GM23248 (cell line): ENCODE measurements at regions not wholly inside any gene's neighbourhood (a gene's known extent, or its start where the extent isn't known, plus 50 kb on each side); places are given as distances from the start of the nearest gene placed in this dataset.
"Not testable (repeated sequence)": the region's sequence is repeated elsewhere in the genome, so short reads cannot be mapped to it uniquely, and the experiment has no call there.

Experiments used
- DNase-seq: peaks from one replicate; pipeline ENCODE4 v3.0.0-alpha.2; 2015
- H2AFZ ChIP-seq: fragments of 200-600 bp; sonication (generic); 2 replicates; pipeline ENCODE4 v1.6.1; 2016; ENCODE audit warnings: antibody characterized with exemption
- H3F3A ChIP-seq: fragments of 200-600 bp; sonication (generic); 2 replicates; pipeline ENCODE4 v1.6.1; 2016; ENCODE audit warnings: mild to moderate bottlenecking, antibody characterized with exemption, mixed run types; ENCODE audit not compliant: insufficient read depth
- H3K27ac ChIP-seq: fragments of 200-600 bp; sonication (generic); 2 replicates; pipeline ENCODE4 v1.5.1; 2016; ENCODE audit warnings: mild to moderate bottlenecking
- H3K27me3 ChIP-seq: fragments of 200-600 bp; sonication (generic); replicated peaks from 2 replicates; pipeline ENCODE4 v1.6.1; 2016; ENCODE audit warnings: mild to moderate bottlenecking; ENCODE audit not compliant: insufficient read depth
- H3K36me3 ChIP-seq: fragments of 200-600 bp; sonication (generic); 2 replicates; pipeline ENCODE4 v1.6.1; 2016; ENCODE audit warnings: low read depth, mild to moderate bottlenecking
- H3K4me1 ChIP-seq: fragments of 200-600 bp; sonication (generic); 2 replicates; pipeline ENCODE4 v1.6.1; 2016; ENCODE audit warnings: mild to moderate bottlenecking; ENCODE audit not compliant: insufficient read depth
- H3K4me2 ChIP-seq: fragments of 200-600 bp; sonication (generic); one replicate; pipeline ENCODE4 v1.6.1; 2016; ENCODE audit warnings: mild to moderate bottlenecking; ENCODE audit not compliant: unreplicated experiment
- H3K4me3 ChIP-seq: fragments of 200-600 bp; sonication (generic); 2 replicates; pipeline ENCODE4 v1.5.1; 2016; ENCODE audit warnings: mild to moderate bottlenecking
- H3K79me2 ChIP-seq: fragments of 200-600 bp; sonication (generic); 2 replicates; pipeline ENCODE4 v1.6.1; 2016; ENCODE audit warnings: mild to moderate bottlenecking; ENCODE audit not compliant: insufficient read depth
- H3K9ac ChIP-seq: fragments of 200-600 bp; sonication (generic); 2 replicates; pipeline ENCODE4 v1.6.1; 2016; ENCODE audit warnings: mild to moderate bottlenecking
- H3K9me2 ChIP-seq: fragments of 200-600 bp; sonication (generic); 2 replicates; pipeline ENCODE4 v1.6.1; 2016; ENCODE audit warnings: mixed run types, mild to moderate bottlenecking, moderate library complexity; ENCODE audit not compliant: insufficient read depth
- H3K9me3 ChIP-seq: fragments of 200-600 bp; sonication (generic); one replicate; pipeline ENCODE4 v1.6.1; 2017; ENCODE audit warnings: low read depth
- H4K20me1 ChIP-seq: fragments of 200-600 bp; sonication (generic); 2 replicates; pipeline ENCODE4 v1.6.0; 2016; ENCODE audit not compliant: insufficient read depth
- EZH2 ChIP-seq: fragments of 200-600 bp; sonication (generic); IDR thresholded peaks from 2 replicates; pipeline ENCODE4 v1.6.1; 2018; ENCODE audit warnings: antibody characterized with exemption, mild to moderate bottlenecking; ENCODE audit not compliant: insufficient read depth, poor library complexity, severe bottlenecking
- EZH2phosphoT487 ChIP-seq: fragments of 200-600 bp; sonication (generic); IDR thresholded peaks from 2 replicates; pipeline ENCODE4 v1.6.1; 2018; ENCODE audit warnings: antibody characterized with exemption, moderate library complexity, mild to moderate bottlenecking, low read depth; ENCODE audit not compliant: insufficient read depth
- WGBS, 2 experiments: methylation state at CpG; one replicate each; pipeline ENCODE4 v1.1.6; 2015 to 2017; ENCODE audit warnings: low lambda C conversion rate in 2 of 2, low coverage in 1 of 2; ENCODE audit errors: missing lambda C conversion rate in 2 of 2; 5-methylcytosine and 5-hydroxymethylcytosine counted together
- in situ Hi-C: fragments of 300-500 bp; cut with MboI; formaldehyde crosslinking; loops from 2 replicates; pipeline ENCODE4 v1.15.0; 2020

GRCh38 chr5:124913329-124913653 lies 166.9 kb upstream of the ZNF608 start:
- in situ Hi-C loops, result no loop called here
- H3K4me1 ChIP-seq, result peaks cover 10% of the 10 kb centered on the region
- 46 to 57% methylated on average over 2 of the region's 2 CpGs for WGBS, 2 experiments

GRCh38 chr5:124916313-124916712 lies 169.9 kb upstream of the ZNF608 start:
- H3K4me3 ChIP-seq, H2AFZ ChIP-seq, H3K79me2 ChIP-seq, H3K27ac ChIP-seq, H3K4me2 ChIP-seq, H3K9me2 ChIP-seq, H3F3A ChIP-seq, in situ Hi-C loops, H3K9ac ChIP-seq, H4K20me1 ChIP-seq, H3K36me3 ChIP-seq, H3K9me3 ChIP-seq, H3K4me1 ChIP-seq, DNase-seq, H3K27me3 ChIP-seq: not testable (repeated sequence)
- 56 to 62% methylated on average over 5 of the region's 5 CpGs for WGBS, 2 experiments

More at GRCh38 chr5:124913329-124913653, 166.9 kb upstream of the ZNF608 start:
- peaks cover 11% of the 10 kb centered on the region for H3K27me3 ChIP-seq
- H3K4me2 ChIP-seq, result no peak overlapping the region
- H3K27ac ChIP-seq, result no peak overlapping the region
- no peaks in the 10 kb centered on the region for H3K9me3 ChIP-seq
- H3F3A ChIP-seq, result no peaks in the 10 kb centered on the region
- no peak overlapping the region for H3K9ac ChIP-seq
- TF ChIP-seq EZH2phosphoT487, result no peak
- TF ChIP-seq EZH2, result no peak
- H3K4me3 ChIP-seq, result no peak overlapping the region
- H2AFZ ChIP-seq, result no peak overlapping the region
- no peaks in the 10 kb centered on the region for H3K79me2 ChIP-seq
- no peak for DNase-seq
- H4K20me1 ChIP-seq, result no peaks in the 10 kb centered on the region
- no peaks in the 10 kb centered on the region for H3K36me3 ChIP-seq
- H3K9me2 ChIP-seq, result no peaks in the 10 kb centered on the region

GRCh38 chr5:124918618-124919017 lies 172.2 kb upstream of the ZNF608 start:
- 80 to 87% methylated on average over 2 of the region's 2 CpGs for WGBS, 2 experiments
- Histone ChIP-seq H3K9me2 (no peaks in the 10 kb centered on the region), H3K79me2 (no peaks in the 10 kb centered on the region), H3K4me1 (no peaks in the 10 kb centered on the region), H4K20me1 (no peaks in the 10 kb centered on the region), H3K27me3 (peaks cover 5% of the 10 kb centered on the region), H3K4me3 (no peak overlapping the region), H3K27ac (no peak overlapping the region), H3F3A (no peaks in the 10 kb centered on the region), H3K36me3 (no peaks in the 10 kb centered on the region), H3K9me3 (no peaks in the 10 kb centered on the region), H3K9ac (no peak overlapping the region), H2AFZ (no peak overlapping the region), H3K4me2 (no peak overlapping the region)
- in situ Hi-C loops, result no loop called here
- TF ChIP-seq EZH2phosphoT487, result no peak
- no peak for TF ChIP-seq EZH2
- no peak for DNase-seq

- no peaks in the 10 kb centered on the region for H3K4me1 ChIP-seq
These were observed 172.6 kb upstream of the ZNF608 start for GRCh38 chr5:124919076-124919475.

GRCh38 chr5:124919747-124920525 lies 173.5 kb upstream of the ZNF608 start:
- TF ChIP-seq EZH2 (no peak), EZH2phosphoT487 (no peak)

More at GRCh38 chr5:124919076-124919475, 172.6 kb upstream of the ZNF608 start:
- H2AFZ ChIP-seq, result no peak overlapping the region
- no peak overlapping the region for H3K4me2 ChIP-seq
- H3K36me3 ChIP-seq, result no peaks in the 10 kb centered on the region
- H4K20me1 ChIP-seq, result no peaks in the 10 kb centered on the region
- no peak overlapping the region for H3K9ac ChIP-seq
- TF ChIP-seq EZH2phosphoT487 (no peak), EZH2 (no peak)
- no peaks in the 10 kb centered on the region for H3K9me3 ChIP-seq
- no peak for DNase-seq
- H3F3A ChIP-seq, result no peaks in the 10 kb centered on the region
- no peaks in the 10 kb centered on the region for H3K79me2 ChIP-seq
- 76 to 79% methylated on average over 1 of the region's 1 CpG for WGBS, 2 experiments
- H3K9me2 ChIP-seq, result no peaks in the 10 kb centered on the region
- no peak overlapping the region for H3K27ac ChIP-seq
- H3K4me3 ChIP-seq, result no peak overlapping the region
- peaks cover under 1% of the 10 kb centered on the region; the same call in 1 of the 2 replicates for H3K27me3 ChIP-seq
- in situ Hi-C loops, result no loop called here

More at GRCh38 chr5:124919747-124920525, 173.5 kb upstream of the ZNF608 start:
- Histone ChIP-seq H3K9me2 (no peaks in the 10 kb centered on the region), H3K79me2 (no peaks in the 10 kb centered on the region), H4K20me1 (no peaks in the 10 kb centered on the region), H3K27ac (no peak overlapping the region), H3F3A (no peaks in the 10 kb centered on the region), H3K4me2 (no peak overlapping the region), H3K9me3 (no peaks in the 10 kb centered on the region), H3K9ac (no peak overlapping the region), H2AFZ (no peak overlapping the region), H3K4me3 (no peak overlapping the region), H3K4me1 (no peaks in the 10 kb centered on the region), H3K36me3 (no peaks in the 10 kb centered on the region), H3K27me3 (no peaks in the 10 kb centered on the region)
- in situ Hi-C loops, result no loop called here
- 80 to 84% methylated on average over 6 of the region's 6 CpGs for WGBS, 2 experiments
- DNase-seq, result no peak
